Colonic mucosa (tissue), 4 donors: ENCODE measurements at regions not wholly inside any gene's neighbourhood (a gene's known extent, or its start where the extent isn't known, plus 50 kb on each side); places are given as distances from the start of the nearest gene placed in this dataset.

ENCODE experiments used
- DNase-seq: peaks from one replicate; pipeline ENCODE4 v3.0.0-alpha.2; 2020
- H3K27ac ChIP-seq: fragments of 200-600 bp; one replicate; pipeline ENCODE4 v1.8.0; 2021
- H3K27me3 ChIP-seq: fragments of 200-600 bp; one replicate; pipeline ENCODE4 v1.8.0; 2021
- H3K36me3 ChIP-seq: fragments of 200-600 bp; one replicate; pipeline ENCODE4 v1.8.0; 2021
- H3K4me1 ChIP-seq: fragments of 200-600 bp; one replicate; pipeline ENCODE4 v1.8.0; 2021; ENCODE audit warnings: mild to moderate bottlenecking
- H3K4me3 ChIP-seq: fragments of 200-600 bp; one replicate; pipeline ENCODE4 v1.8.0; 2021
- H3K9ac ChIP-seq, 2 donors: one replicate each; pipeline ENCODE4 v1.7.0; 2013; ENCODE audit warnings: control low read depth in 2 of 2, low read depth in 2 of 2, low read length in 2 of 2
- H3K9me3 ChIP-seq: fragments of 200-600 bp; one replicate; pipeline ENCODE4 v1.8.0; 2021
- CTCF ChIP-seq: fragments of 200-600 bp; IDR thresholded peaks from one replicate; pipeline ENCODE4 v1.8.0; 2022; ENCODE audit warnings: antibody characterized with exemption, mild to moderate bottlenecking
- intact Hi-C: fragments of 100-400 bp; cut with DNase I; formaldehyde crosslinking; loops from one replicate; pipeline ENCODE4 v1.14.1; 2022
- donor health status: healthy.
- donor health status: DM: no; HTN: no; CAD: no.
- donor health status: DM: no; HTN: no; CAD: no.

- Histone ChIP-seq H3K27me3 (no peaks in the 10 kb centered on the region), H3K4me3 (no peak overlapping the region), H3K27ac (no peak overlapping the region), H3K4me1 (no peaks in the 10 kb centered on the region), H3K9me3 (no peaks in the 10 kb centered on the region), H3K9ac (no peak overlapping the region), H3K36me3 (no peaks in the 10 kb centered on the region)
- intact Hi-C loops = no loop called here
- no peak for TF ChIP-seq CTCF
- no peak for DNase-seq
Measured at GRCh38 chr10:2948127-2948854, 119.1 kb upstream of the PFKP start.

- H3K36me3 ChIP-seq = no peaks in the 10 kb centered on the region
- intact Hi-C loops = no loop called here
- no peak overlapping the region for H3K27ac ChIP-seq
- no peaks in the 10 kb centered on the region for H3K4me1 ChIP-seq
- no peaks in the 10 kb centered on the region for H3K27me3 ChIP-seq
- no peak overlapping the region for H3K9ac ChIP-seq
- no peak for DNase-seq
- no peak for TF ChIP-seq CTCF
- no peak overlapping the region for H3K4me3 ChIP-seq
- no peaks in the 10 kb centered on the region for H3K9me3 ChIP-seq
Measured at GRCh38 chr10:2944788-2945187, 122.6 kb upstream of the PFKP start.

- Histone ChIP-seq H3K27me3 (no peaks in the 10 kb centered on the region), H3K4me3 (no peak overlapping the region), H3K4me1 (no peaks in the 10 kb centered on the region), H3K9ac (no peak overlapping the region), H3K36me3 (no peaks in the 10 kb centered on the region), H3K27ac (no peak overlapping the region), H3K9me3 (no peaks in the 10 kb centered on the region)
- no peak for DNase-seq
- no peak for TF ChIP-seq CTCF
- intact Hi-C loops = no loop called here
Measured at GRCh38 chr10:2943932-2944614, 123.3 kb upstream of the PFKP start.

- no peak overlapping the region for H3K4me3 ChIP-seq
- H3K36me3 ChIP-seq = no peaks in the 10 kb centered on the region
- H3K4me1 ChIP-seq = no peaks in the 10 kb centered on the region
- no peak for DNase-seq
- intact Hi-C loops = no loop called here
- H3K9me3 ChIP-seq = no peaks in the 10 kb centered on the region
- TF ChIP-seq CTCF = no peak
- no peaks in the 10 kb centered on the region for H3K27me3 ChIP-seq
- H3K27ac ChIP-seq = no peak overlapping the region
- no peak overlapping the region for H3K9ac ChIP-seq
Measured at GRCh38 chr10:2942938-2943337, 124.4 kb upstream of the PFKP start.

GRCh38 chr10:2938869-2939268, 128.5 kb upstream of the PFKP start:
- H3K27ac ChIP-seq = no peak overlapping the region
- TF ChIP-seq CTCF = no peak
- H3K9me3 ChIP-seq = no peaks in the 10 kb centered on the region
- H3K36me3 ChIP-seq = no peaks in the 10 kb centered on the region
- no peak for DNase-seq
- H3K4me1 ChIP-seq = no peaks in the 10 kb centered on the region
- no peak overlapping the region for H3K4me3 ChIP-seq
- no peak overlapping the region for H3K9ac ChIP-seq
- H3K27me3 ChIP-seq = no peaks in the 10 kb centered on the region
- intact Hi-C loops = no loop called here
